ENCODE measurements at regions not wholly inside any gene's neighbourhood (a gene's known extent, or its start where the extent isn't known, plus 50 kb on each side); places are given as distances from the start of the nearest gene placed in this dataset.
"Not testable (repeated sequence)": the region's sequence is repeated elsewhere in the genome, so short reads cannot be mapped to it uniquely, and the experiment has no call there.

DNA sequence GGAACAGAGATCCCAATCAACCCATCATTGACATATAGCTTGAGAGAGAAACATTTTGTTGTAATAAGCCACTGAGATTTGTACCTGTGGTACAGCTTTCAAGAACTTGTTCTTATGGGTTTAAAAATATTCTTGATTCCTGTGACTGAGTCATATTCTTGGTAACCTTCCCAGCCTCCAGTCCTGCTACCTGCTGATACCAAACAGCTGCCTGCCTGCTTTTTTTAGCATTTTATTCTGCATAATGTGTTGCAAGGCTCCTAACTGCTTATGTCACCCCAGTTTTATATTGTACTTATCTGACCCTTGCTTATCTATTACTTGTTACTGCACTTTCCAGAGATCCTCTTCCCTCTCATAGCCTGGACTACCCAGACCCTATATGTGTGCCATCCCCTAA, 349.3 kb upstream of the SOX2 start:
- Mint-ChIP-seq H3K27me3 (ENCODE audit: low read depth in 3 of 3) (no peaks in the 10 kb centered on the region), H3K36me3 (no peaks in the 10 kb centered on the region), H3K9me3 (peaks cover 2 to 34% (median 13%) of the 10 kb centered on the region in 6 donors), H3K4me3 (no peak overlapping the region), H3K27ac (no peak overlapping the region), H3K4me1 (no peaks in the 10 kb centered on the region)
- DNase-seq = no peak

DNA sequence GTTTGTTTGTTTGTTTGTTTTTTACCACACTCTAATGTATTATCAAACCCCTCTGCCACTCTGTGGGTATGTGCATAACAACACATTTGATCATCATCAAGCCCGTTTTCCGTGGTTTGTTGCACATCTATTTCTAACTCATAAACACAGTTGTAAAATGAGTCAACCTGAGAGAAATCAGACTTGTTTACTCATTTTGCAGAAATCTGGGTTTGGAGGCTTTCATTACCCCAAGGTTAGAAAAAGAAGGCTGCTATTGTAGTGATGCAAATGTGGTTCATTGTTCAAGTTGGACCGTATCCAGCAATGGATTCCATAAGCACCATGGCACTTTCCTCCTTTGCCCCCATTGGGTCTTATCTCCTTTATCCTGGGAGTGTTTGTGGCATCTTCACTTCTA, 353.2 kb upstream of the SOX2 start:
- Mint-ChIP-seq H3K36me3 (no peaks in the 10 kb centered on the region), H3K9me3 (peaks cover 12 to 51% (median 18%) of the 10 kb centered on the region in 6 donors), H3K4me1 (no peaks in the 10 kb centered on the region), H3K27me3 (ENCODE audit: low read depth in 3 of 3) (peaks cover 0 to 4% (median 0%) of the 10 kb centered on the region in 3 donors), H3K27ac (no peak overlapping the region), H3K4me3 (no peak overlapping the region)
- DNase-seq = no peak

DNA sequence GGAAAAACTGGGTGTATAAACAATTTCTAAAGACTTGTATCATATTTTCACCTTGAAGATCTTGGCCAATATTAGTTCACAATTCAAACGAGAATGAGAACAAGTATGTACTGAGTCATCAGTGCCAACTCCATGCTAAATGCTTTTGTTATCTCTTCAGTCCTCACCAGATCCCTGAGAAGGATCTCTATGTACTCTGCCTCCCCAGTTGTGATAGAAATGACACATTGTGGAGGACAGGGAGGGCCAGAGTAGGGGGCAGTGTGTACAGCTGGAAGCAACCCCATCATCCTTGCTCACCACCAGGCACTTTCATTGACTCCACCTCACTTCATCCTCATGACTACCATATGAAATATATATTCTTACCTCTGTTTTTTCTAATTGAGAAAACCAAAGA, 353.7 kb upstream of the SOX2 start:
- DNase-seq = no peak
- Mint-ChIP-seq H3K27ac (no peak overlapping the region), H3K4me3 (no peak overlapping the region), H3K9me3 (peaks cover 9 to 51% (median 16%) of the 10 kb centered on the region in 6 donors), H3K4me1 (no peaks in the 10 kb centered on the region), H3K36me3 (no peaks in the 10 kb centered on the region), H3K27me3 (ENCODE audit: low read depth in 3 of 3) (peaks cover 0 to 4% (median 0%) of the 10 kb centered on the region in 3 donors)

- H3K36me3 Mint-ChIP-seq = no peaks in the 10 kb centered on the region
- no peaks in the 10 kb centered on the region for H3K4me1 Mint-ChIP-seq
- H3K27me3 Mint-ChIP-seq (ENCODE audit: low read depth in 3 of 3) = peaks cover 0 to 4% (median 0%) of the 10 kb centered on the region in 3 donors
- no peak overlapping the region for H3K27ac Mint-ChIP-seq
- peaks cover 5 to 28% (median 11%) of the 10 kb centered on the region in 6 donors for H3K9me3 Mint-ChIP-seq
- H3K4me3 Mint-ChIP-seq = no peak overlapping the region
- DNase-seq = no peak
Measured at GRCh38 chr3:181354140-181354539, 357.6 kb upstream of the SOX2 start.

- Mint-ChIP-seq H3K9me3 (peaks cover 5 to 16% (median 10%) of the 10 kb centered on the region in 6 donors), H3K4me3 (no peak overlapping the region), H3K4me1 (no peaks in the 10 kb centered on the region), H3K27me3 (ENCODE audit: low read depth in 3 of 3) (no peaks in the 10 kb centered on the region), H3K36me3 (no peaks in the 10 kb centered on the region), H3K27ac (no peak overlapping the region)
- DNase-seq = no peak
Measured at GRCh38 chr3:181344331-181344730, 354.8 kb upstream of the DNAJC19 start.

DNA sequence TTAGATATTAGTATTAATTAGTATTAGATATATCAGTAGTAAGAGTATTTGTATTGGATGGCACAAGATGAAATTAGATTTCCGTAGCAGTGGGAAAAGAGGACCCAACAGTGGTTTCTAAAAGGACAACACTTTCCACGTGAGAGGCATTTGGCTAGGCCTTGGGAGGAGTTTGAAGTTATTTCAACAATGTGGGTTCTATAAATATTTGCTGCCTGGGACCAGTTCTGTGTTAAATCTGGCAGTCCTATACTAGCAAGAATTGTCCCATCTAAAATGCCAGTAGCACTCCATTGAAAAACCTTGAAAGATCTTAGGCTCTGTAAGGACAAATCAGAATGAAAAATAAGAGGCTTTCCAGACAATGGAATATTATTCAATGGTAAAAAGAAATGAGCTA, 347.1 kb upstream of the DNAJC19 start:
- H3K9me3 Mint-ChIP-seq = peaks cover 0 to 5% (median 2%) of the 10 kb centered on the region in 6 donors
- no peak for DNase-seq
- H3K36me3 Mint-ChIP-seq = no peaks in the 10 kb centered on the region
- no peaks in the 10 kb centered on the region for H3K27me3 Mint-ChIP-seq (ENCODE audit: low read depth in 3 of 3)
- no peak overlapping the region for H3K27ac Mint-ChIP-seq
- H3K4me3 Mint-ChIP-seq = no peak overlapping the region
- no peaks in the 10 kb centered on the region for H3K4me1 Mint-ChIP-seq

- Mint-ChIP-seq H3K36me3 (no peaks in the 10 kb centered on the region), H3K27me3 (ENCODE audit: low read depth in 3 of 3) (no peaks in the 10 kb centered on the region), H3K9me3 (peaks cover 0 to 3% (median 0%) of the 10 kb centered on the region in 6 donors), H3K4me3 (no peak overlapping the region), H3K27ac (no peak overlapping the region), H3K4me1 (no peaks in the 10 kb centered on the region)
- no peak for DNase-seq
Measured at GRCh38 chr3:181333394-181333793, 343.9 kb upstream of the DNAJC19 start.

DNA sequence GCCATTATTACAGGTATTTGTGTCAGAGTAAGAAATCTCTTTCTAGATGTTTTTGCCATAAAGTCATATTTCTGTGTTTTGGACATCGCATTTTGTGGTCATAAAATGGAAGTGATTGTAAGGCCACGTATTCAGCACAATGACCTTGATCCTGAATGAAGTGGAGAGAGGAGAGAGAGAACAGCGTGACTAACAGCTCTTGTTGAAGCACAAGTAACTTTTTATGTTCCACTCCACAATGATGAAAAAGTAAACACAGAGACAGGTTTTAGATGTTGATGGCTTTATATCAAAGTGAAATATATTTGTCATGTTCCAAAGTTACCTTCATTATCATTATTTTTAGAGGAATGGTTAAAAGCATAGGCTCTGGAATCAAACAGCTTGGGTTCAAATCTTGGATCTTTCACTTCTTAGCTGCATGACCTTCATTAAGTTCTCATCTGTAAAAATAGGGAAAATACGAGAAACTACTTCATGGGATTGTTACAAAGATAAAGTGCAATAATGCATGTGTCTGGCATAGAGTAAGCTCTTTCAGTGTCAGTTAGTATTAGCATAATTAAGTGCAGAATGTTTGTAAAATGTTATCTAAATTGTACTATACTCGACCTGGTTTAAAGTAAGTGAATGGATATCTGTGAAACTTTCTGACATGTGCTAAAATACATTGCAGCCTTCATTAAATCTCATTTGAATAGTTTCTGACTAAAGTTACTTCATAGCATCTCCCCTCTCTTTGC, 341.5 kb upstream of the DNAJC19 start:
- H3K27me3 Mint-ChIP-seq (ENCODE audit: low read depth in 3 of 3) = no peaks in the 10 kb centered on the region
- H3K36me3 Mint-ChIP-seq = no peaks in the 10 kb centered on the region
- no peak overlapping the region for H3K4me3 Mint-ChIP-seq
- H3K27ac Mint-ChIP-seq = no peak overlapping the region
- peaks cover 0 to 4% (median 0%) of the 10 kb centered on the region in 6 donors for H3K9me3 Mint-ChIP-seq
- H3K4me1 Mint-ChIP-seq = no peaks in the 10 kb centered on the region
- DNase-seq = no peak

- Mint-ChIP-seq H3K27ac (no peak overlapping the region), H3K9me3 (peaks cover 0 to 4% (median 0%) of the 10 kb centered on the region in 6 donors), H3K36me3 (no peaks in the 10 kb centered on the region), H3K27me3 (ENCODE audit: low read depth in 3 of 3) (no peaks in the 10 kb centered on the region), H3K4me3 (no peak overlapping the region), H3K4me1 (no peaks in the 10 kb centered on the region)
- DNase-seq = no peak
Measured at GRCh38 chr3:181330257-181330656, 340.7 kb upstream of the DNAJC19 start.

- no peak overlapping the region for H3K27ac Mint-ChIP-seq
- H3K4me1 Mint-ChIP-seq = no peaks in the 10 kb centered on the region
- H3K4me3 Mint-ChIP-seq = no peak overlapping the region
- H3K27me3 Mint-ChIP-seq (ENCODE audit: low read depth in 3 of 3) = no peaks in the 10 kb centered on the region
- no peak for DNase-seq
- peaks cover 0 to 4% (median 0%) of the 10 kb centered on the region in 6 donors for H3K9me3 Mint-ChIP-seq
- no peaks in the 10 kb centered on the region for H3K36me3 Mint-ChIP-seq
Measured at GRCh38 chr3:181329024-181329423, 339.5 kb upstream of the DNAJC19 start.

DNA sequence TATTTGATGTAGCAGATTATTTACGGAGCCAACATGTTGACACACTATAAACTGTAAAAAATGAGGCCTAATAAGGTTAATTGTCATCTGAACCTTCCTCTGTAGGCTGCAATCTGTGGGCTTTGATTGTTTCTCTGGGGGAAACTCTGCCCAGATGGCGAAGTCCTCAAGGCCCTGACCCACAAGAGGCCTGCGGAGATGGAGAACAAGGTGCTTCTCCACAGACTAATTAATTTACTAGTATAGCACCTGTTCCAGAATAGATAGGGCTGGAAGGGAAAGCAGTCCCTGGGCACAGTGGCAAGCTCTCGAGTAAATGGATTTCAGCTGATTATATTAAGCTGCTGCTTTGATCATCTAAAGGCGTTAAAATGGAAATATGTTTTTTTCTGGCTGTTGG, 338.8 kb upstream of the DNAJC19 start:
- Mint-ChIP-seq H3K27me3 (ENCODE audit: low read depth in 3 of 3) (no peaks in the 10 kb centered on the region), H3K27ac (no peak overlapping the region)

DNA sequence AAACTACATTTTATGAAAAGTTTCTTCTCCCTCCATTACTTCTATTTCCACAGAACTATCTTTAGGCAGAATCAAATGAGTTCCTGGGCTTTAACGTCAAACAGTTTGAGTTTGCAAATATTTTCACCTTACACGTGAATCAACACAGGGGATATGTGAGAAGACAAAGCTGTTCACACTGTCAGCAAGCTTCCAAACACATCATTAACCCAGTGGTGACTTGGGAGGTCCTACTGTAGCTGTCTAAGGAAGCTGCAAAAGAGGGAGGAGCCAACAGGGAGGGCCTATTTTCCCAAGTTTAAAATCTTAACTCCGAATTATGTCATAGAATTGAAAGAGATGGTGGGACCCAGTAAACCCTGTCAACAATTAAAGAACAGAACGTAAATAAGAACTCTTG, 337.8 kb upstream of the DNAJC19 start:
- Mint-ChIP-seq H3K4me1 (no peaks in the 10 kb centered on the region), H3K27me3 (ENCODE audit: low read depth in 3 of 3) (peaks cover 0 to 2% (median 0%) of the 10 kb centered on the region in 3 donors), H3K4me3 (no peak overlapping the region), H3K9me3 (peaks cover 2 to 18% (median 10%) of the 10 kb centered on the region in 6 donors), H3K27ac (no peak overlapping the region), H3K36me3 (no peaks in the 10 kb centered on the region)
- no peak for DNase-seq

More for the DNA sequence above, 338.8 kb upstream of the DNAJC19 start:
- DNase-seq = no peak
- Mint-ChIP-seq H3K4me1 (no peaks in the 10 kb centered on the region), H3K4me3 (no peak overlapping the region), H3K9me3 (peaks cover 0 to 9% (median 5%) of the 10 kb centered on the region in 6 donors), H3K36me3 (no peaks in the 10 kb centered on the region)

- Mint-ChIP-seq H3K4me3 (no peak overlapping the region), H3K27ac (no peak overlapping the region), H3K27me3 (ENCODE audit: low read depth in 3 of 3) (peaks cover 0 to 2% (median 0%) of the 10 kb centered on the region in 3 donors), H3K9me3 (peaks cover 5 to 24% (median 16%) of the 10 kb centered on the region in 6 donors), H3K4me1 (no peaks in the 10 kb centered on the region), H3K36me3 (no peaks in the 10 kb centered on the region)
- DNase-seq = no peak
Measured at GRCh38 chr3:181326637-181327223, 337.2 kb upstream of the DNAJC19 start.

GRCh38 chr3:181324516-181324915, 335.0 kb upstream of the DNAJC19 start:
- not testable (repeated sequence) for H3K27me3 Mint-ChIP-seq (ENCODE audit: low read depth in 3 of 3); H3K4me1 Mint-ChIP-seq; H3K36me3 Mint-ChIP-seq; H3K4me3 Mint-ChIP-seq; DNase-seq; H3K27ac Mint-ChIP-seq
- H3K9me3 Mint-ChIP-seq = peaks cover 5 to 36% (median 24%) of the 10 kb centered on the region in 6 donors

Data from immature natural killer cell (primary cell).